HUES6 (cell line): ENCODE measurements at regions not wholly inside any gene's neighbourhood (a gene's known extent, or its start where the extent isn't known, plus 50 kb on each side); places are given as distances from the start of the nearest gene placed in this dataset.
"Not testable (repeated sequence)": the region's sequence is repeated elsewhere in the genome, so short reads cannot be mapped to it uniquely, and the experiment has no call there.

ENCODE experiments used
- H3K27ac ChIP-seq: 2 replicates; pipeline ENCODE4 v1.7.0; 2013; ENCODE audit warnings: low read depth, mild to moderate bottlenecking, low read length, inconsistent platforms
- H3K27me3 ChIP-seq: 2 replicates; pipeline ENCODE4 v1.6.1; 2013; ENCODE audit warnings: low read length; ENCODE audit not compliant: control insufficient read depth, insufficient read depth
- H3K36me3 ChIP-seq: 2 replicates; pipeline ENCODE4 v1.6.1; 2013; ENCODE audit warnings: low read length; ENCODE audit not compliant: control insufficient read depth, insufficient read depth
- H3K4me1 ChIP-seq: 2 replicates; pipeline ENCODE4 v1.6.1; 2013; ENCODE audit warnings: low read length; ENCODE audit not compliant: control insufficient read depth, insufficient read depth
- H3K4me3 ChIP-seq: 2 replicates; pipeline ENCODE4 v1.5.1; 2013; ENCODE audit warnings: low read depth, low read length
- H3K9ac ChIP-seq: one replicate; pipeline ENCODE4 v1.6.1; 2013; ENCODE audit warnings: mild to moderate bottlenecking, low read length
- H3K9me3 ChIP-seq: 2 replicates; pipeline ENCODE4 v1.6.1; 2013; ENCODE audit warnings: low read depth, low read length; ENCODE audit not compliant: control insufficient read depth, insufficient read depth

GRCh38 chr2:182552232-182552631 is 125.4 kb upstream of the PDE1A start:
- not testable (repeated sequence) for H3K9ac ChIP-seq, H3K36me3 ChIP-seq, H3K4me1 ChIP-seq, H3K4me3 ChIP-seq, H3K27me3 ChIP-seq, H3K9me3 ChIP-seq, H3K27ac ChIP-seq

DNA sequence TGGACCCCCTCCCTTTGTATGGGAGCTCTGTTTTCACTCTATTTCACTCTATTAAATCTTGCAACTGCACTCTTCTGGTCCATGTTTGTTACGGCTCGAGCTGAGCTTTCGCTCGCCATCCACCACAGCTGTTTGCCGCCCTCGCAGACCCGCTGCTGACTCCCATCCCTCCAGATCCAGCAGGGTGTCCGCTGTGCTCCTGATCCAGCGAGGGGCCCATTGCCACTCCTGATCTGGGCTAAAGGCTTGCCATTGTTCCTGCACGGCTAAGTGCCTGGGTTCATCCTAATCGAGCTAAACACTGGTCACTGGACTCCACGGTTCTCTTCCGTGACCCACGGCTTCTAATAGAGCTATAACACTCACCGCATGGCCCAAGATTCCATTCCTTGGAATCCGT is 125.9 kb upstream of the PDE1A start:
- not testable (repeated sequence) for H3K9me3 ChIP-seq, H3K9ac ChIP-seq, H3K36me3 ChIP-seq, H3K27me3 ChIP-seq, H3K27ac ChIP-seq, H3K4me3 ChIP-seq, H3K4me1 ChIP-seq

- H3K4me3 ChIP-seq: no peak overlapping the region
- H3K9me3 ChIP-seq: no peaks in the 10 kb centered on the region
- H3K27ac ChIP-seq: no peak overlapping the region
- no peaks in the 10 kb centered on the region for H3K4me1 ChIP-seq
- H3K27me3 ChIP-seq: no peaks in the 10 kb centered on the region
- H3K9ac ChIP-seq: no peak overlapping the region
- H3K36me3 ChIP-seq: no peaks in the 10 kb centered on the region
Observed at GRCh38 chr2:182553483-182553882, 126.6 kb upstream of the PDE1A start.

DNA sequence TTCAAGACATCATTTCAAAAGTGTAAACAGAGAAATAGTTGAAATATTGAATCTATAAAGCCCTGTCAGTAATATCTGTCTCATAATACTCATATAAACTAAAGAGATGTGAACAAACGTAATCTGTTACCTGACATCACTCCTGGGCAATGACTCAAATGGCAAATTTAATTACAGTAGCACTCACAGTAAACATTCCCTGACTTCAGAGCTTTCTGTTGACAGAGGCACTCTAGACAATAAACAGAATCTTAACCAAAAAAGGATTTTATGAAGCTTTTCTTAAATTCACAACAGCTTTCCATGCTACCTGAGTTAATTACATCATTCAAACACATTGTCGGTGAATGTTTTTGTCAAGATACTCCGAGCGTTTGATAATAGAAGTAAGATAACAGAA is 128.1 kb upstream of the PDE1A start:
- Histone ChIP-seq H3K9ac (no peak overlapping the region), H3K27ac (no peak overlapping the region), H3K27me3 (no peaks in the 10 kb centered on the region), H3K9me3 (no peaks in the 10 kb centered on the region), H3K4me1 (no peaks in the 10 kb centered on the region), H3K36me3 (no peaks in the 10 kb centered on the region), H3K4me3 (no peak overlapping the region)

- Histone ChIP-seq H3K9ac (no peak overlapping the region), H3K36me3 (no peaks in the 10 kb centered on the region), H3K4me1 (no peaks in the 10 kb centered on the region), H3K27me3 (no peaks in the 10 kb centered on the region), H3K27ac (no peak overlapping the region), H3K9me3 (no peaks in the 10 kb centered on the region), H3K4me3 (no peak overlapping the region)
Observed at GRCh38 chr2:182558564-182558963, 131.7 kb upstream of the PDE1A start.

DNA sequence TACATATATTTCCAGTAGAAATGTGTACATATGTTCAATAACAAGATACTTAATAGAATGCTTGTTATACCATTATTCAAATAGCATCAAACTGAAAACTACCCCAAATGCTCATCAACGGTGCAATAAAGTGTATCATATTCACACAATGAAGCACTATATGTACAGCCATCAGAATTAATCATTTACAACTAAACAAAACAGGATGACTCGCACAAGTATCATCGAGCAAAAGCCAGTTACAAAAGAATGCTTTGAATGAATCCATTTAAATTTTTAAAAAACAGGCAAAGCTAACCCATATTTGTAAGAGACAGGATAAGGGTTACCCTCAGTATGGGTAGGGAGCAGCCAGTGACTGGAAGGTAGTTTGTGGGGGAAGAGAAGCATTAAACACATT is 132.8 kb upstream of the PDE1A start:
- Histone ChIP-seq H3K27me3 (no peaks in the 10 kb centered on the region), H3K36me3 (no peaks in the 10 kb centered on the region), H3K4me1 (no peaks in the 10 kb centered on the region), H3K9me3 (no peaks in the 10 kb centered on the region), H3K4me3 (no peak overlapping the region), H3K9ac (no peak overlapping the region), H3K27ac (no peak overlapping the region)

- Histone ChIP-seq H3K9ac (no peak overlapping the region), H3K4me1 (no peaks in the 10 kb centered on the region), H3K27me3 (no peaks in the 10 kb centered on the region), H3K4me3 (no peak overlapping the region), H3K36me3 (no peaks in the 10 kb centered on the region), H3K27ac (no peak overlapping the region), H3K9me3 (no peaks in the 10 kb centered on the region)
Observed at GRCh38 chr2:182565911-182566567, 139.2 kb upstream of the PDE1A start.

DNA sequence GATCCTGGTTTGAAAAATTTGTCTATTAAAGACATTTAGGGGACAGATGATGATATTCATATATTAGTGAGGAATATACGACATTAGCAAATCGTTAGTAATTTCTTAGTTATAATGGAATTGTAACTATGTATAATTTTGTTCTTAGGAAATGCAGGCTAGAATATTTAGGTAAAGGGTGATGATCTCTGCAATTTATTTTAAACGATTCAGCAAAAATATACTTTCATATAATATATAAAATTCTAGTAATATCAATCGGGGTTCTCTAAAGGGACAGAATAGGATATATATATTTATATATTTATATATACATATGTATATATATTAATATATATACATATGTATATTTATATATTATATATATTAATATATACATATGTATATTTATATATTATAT is 142.5 kb upstream of the DNAJC10 start:
- no peak overlapping the region for H3K27ac ChIP-seq
- H3K4me3 ChIP-seq: no peak overlapping the region
- H3K36me3 ChIP-seq: no peaks in the 10 kb centered on the region
- H3K27me3 ChIP-seq: no peaks in the 10 kb centered on the region
- no peak overlapping the region for H3K9ac ChIP-seq
- no peaks in the 10 kb centered on the region for H3K9me3 ChIP-seq
- H3K4me1 ChIP-seq: no peaks in the 10 kb centered on the region

DNA sequence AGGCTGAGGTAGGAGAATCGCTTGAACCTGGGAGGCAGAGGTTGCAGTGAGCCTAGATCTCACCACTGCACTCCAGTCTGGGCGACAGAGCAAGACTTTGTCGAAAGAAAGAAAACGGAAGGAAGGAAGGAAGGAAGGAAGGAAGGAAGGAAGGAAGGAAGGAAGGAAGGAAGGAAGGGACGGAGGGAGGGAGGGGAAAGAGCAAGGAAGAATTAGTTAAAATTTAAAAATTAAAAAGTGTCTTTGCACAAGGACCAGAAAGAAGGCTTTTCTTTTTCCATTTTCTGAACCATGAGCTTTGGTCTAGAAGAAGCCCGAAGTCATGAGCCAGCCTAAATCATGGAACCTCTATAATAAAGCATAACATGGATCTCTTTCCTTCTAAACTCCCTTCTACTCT is 138.2 kb upstream of the DNAJC10 start:
- no peak overlapping the region for H3K4me3 ChIP-seq
- H3K27ac ChIP-seq: no peak overlapping the region
- H3K4me1 ChIP-seq: no peaks in the 10 kb centered on the region
- no peak overlapping the region for H3K9ac ChIP-seq
- no peaks in the 10 kb centered on the region for H3K9me3 ChIP-seq
- H3K27me3 ChIP-seq: no peaks in the 10 kb centered on the region
- no peaks in the 10 kb centered on the region for H3K36me3 ChIP-seq

- H3K9me3 ChIP-seq: no peaks in the 10 kb centered on the region
- H3K27me3 ChIP-seq: no peaks in the 10 kb centered on the region
- no peak overlapping the region for H3K27ac ChIP-seq
- H3K36me3 ChIP-seq: no peaks in the 10 kb centered on the region
- H3K4me3 ChIP-seq: no peak overlapping the region
- 0 out of 2 replicates have a peak, but pooled peaks cover 1% of the 10 kb centered on the region for H3K4me1 ChIP-seq
- H3K9ac ChIP-seq: no peak overlapping the region
Observed at GRCh38 chr2:182581196-182581935, 134.7 kb upstream of the DNAJC10 start.

DNA sequence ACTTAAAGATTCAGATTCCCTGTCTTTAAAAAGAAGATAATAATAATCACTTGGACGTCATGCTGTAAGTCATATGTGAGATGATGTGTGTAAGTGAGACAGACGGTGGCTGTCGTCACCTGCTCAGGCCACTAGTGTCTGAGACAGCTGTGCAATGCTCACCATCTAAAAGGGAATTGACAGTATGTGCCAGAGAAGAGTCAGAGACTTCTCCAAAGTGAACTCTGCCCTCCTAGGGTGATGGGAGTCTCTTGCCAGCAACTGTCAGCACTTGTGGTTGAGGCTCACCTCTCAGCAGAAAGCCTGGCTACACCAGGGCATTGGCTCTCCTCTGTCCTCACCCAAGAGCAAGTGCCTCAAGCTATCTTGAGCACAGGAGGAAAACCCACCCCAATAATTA is 131.6 kb upstream of the DNAJC10 start:
- no peak overlapping the region for H3K27ac ChIP-seq
- no peaks in the 10 kb centered on the region for H3K9me3 ChIP-seq
- H3K9ac ChIP-seq: no peak overlapping the region
- no peaks in the 10 kb centered on the region for H3K36me3 ChIP-seq
- no peak overlapping the region for H3K4me3 ChIP-seq
- H3K27me3 ChIP-seq: no peaks in the 10 kb centered on the region
- H3K4me1 ChIP-seq: 0 out of 2 replicates have a peak, but pooled peaks cover 9% of the 10 kb centered on the region
